GM18520 (cell line): ENCODE measurements at regions not wholly inside any gene's neighbourhood (a gene's known extent, or its start where the extent isn't known, plus 50 kb on each side); places are given as distances from the start of the nearest gene placed in this dataset.

Source experiments
- ATAC-seq: cut with Tn5 transposase; IDR thresholded peaks from one replicate; pipeline ENCODE4 v1.9.1; 2021; ENCODE audit not compliant: unreplicated experiment

DNA sequence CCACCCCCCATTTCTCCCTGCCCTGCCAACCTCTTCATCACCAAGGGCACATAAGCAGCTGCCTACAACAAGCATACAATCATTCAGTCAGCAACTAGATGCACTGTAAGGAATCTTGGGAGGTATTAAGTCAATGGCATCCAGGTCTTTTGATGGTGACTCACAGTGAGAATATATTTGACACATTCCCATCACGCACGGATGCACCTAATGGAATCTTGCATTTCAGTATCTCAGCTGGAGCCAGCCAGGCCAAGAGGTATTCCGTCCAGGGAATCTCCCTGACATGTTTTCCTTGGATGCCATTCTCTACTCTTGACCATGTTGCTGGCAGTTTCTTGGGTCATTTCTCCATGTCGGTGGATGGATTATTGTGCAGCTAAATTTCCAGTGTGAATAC is 73.9 kb upstream of the CAPRIN2 start:
- no peak for ATAC-seq

DNA sequence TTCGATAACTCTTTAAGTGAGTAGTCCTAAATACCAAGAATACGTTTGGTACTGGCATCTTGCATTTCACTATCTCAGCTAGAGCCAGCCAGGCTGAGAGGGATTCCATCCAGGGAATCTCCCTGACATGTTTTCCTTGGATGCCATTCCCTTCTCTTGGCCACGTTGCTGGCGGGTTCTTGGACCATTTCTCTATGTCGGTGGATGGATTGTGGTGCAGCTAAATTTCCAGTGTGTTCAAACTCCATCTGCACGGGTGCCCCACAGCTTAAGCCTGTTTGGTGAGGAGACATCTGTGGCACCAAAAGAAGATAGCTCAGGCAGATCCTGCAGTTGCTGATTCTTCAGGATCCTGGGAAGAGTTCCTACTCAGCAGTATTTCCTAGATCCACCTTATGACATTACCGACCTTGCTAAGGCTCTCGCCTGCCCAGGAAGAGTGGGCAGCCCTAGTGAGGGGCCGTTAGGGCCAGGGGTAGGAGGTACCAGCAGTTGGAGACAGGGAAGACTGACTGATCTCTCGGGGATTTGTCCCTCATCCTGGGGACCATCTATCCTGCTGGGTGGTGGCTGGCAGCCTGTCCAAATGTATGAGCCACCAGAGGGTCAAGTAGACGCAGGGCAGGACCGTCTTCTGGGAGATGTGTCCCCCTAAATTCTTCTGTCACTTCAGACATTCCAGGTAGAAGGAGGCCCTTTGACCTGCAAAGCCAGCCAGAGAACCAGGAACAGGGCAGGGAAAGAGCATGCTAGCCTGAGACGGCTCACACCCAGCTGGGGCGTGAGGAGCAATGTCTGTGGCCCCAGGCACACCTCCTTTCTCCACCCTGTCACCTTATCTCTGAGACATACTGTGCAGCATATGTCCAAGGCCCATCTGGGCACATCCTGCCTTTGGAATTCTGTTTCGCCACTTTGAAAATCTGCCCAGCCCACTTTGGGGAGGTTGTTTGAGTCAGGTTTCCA is 72.6 kb upstream of the CAPRIN2 start:
- no peak for ATAC-seq

DNA sequence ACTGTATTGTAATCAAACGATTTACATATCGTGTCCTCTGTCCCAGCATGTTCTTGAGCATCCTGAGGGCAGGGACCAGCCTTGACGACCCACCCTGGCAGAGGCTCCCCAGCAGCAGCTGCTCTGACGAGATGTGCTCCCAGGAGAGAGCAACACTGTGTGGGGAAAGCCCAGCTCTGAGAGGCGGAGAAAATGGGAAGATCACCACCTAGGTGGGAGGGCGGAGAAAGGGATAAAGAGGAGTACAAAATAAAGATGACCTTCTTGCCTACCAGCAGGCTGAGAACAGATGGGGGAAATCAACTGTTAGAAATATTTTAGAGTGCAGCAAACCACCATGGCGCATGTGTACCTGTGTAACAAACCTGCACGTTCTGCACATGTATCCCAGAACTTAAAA is 71.5 kb upstream of the CAPRIN2 start:
- ATAC-seq = no peak

DNA sequence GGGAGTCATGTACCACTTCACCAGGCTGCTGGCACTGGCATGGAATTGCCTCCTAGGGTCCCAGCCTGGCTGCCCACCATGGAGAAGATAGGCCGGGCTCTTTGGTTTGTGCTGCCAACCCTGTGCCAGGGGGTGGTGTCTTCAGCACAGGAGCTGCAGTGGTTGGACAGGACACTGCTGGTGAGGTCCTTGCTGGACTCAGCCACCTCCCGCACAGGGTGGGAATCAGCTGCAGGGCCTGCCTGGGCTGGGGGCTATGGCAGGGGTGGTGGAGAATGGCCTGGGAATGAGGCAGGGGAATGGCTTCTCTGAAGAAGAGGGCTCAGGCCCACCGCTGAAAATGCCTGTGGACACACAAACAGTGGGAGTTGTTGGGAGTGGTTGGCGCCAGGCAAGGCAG is 70.6 kb upstream of the CAPRIN2 start:
- ATAC-seq = no peak

DNA sequence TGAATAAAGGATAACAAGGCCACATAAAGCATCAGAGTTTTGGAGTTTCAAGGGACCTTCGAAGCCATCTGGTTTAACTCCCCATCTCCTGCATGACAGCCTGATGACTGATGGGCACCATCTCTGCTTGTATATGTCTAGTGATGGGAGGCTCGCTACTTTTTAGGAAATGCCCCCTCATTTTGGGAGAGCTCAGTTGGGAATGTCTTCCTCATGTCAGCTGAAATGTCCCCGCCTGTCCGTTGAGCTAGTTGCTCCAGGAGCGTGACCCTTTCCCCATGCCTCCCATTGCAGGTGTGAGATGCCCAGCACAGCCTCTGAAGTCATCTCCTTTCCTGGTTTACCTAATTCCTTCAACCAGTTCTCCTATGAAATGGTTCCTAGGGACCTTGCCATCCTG is 69.6 kb upstream of the CAPRIN2 start:
- no peak for ATAC-seq

DNA sequence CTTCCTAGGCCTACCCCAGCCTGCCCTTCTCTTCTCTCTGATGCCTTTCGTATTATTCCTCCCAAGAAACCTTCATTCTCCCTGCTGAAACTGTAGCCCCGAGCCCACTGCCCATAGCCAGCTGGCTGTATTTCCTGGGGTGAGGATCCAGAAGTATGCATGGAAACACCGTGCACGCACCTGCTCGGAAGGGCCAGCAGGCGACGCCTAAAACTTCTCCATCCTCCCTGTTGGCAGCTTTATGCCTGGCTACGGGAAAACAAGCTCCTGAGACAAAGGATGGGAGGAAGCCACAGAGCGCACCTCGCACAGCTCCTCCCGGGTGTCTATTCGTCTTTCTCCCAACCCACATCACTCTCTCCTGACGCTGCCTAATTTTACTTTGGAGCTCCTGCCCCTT is 69.0 kb upstream of the CAPRIN2 start:
- no peak for ATAC-seq

DNA sequence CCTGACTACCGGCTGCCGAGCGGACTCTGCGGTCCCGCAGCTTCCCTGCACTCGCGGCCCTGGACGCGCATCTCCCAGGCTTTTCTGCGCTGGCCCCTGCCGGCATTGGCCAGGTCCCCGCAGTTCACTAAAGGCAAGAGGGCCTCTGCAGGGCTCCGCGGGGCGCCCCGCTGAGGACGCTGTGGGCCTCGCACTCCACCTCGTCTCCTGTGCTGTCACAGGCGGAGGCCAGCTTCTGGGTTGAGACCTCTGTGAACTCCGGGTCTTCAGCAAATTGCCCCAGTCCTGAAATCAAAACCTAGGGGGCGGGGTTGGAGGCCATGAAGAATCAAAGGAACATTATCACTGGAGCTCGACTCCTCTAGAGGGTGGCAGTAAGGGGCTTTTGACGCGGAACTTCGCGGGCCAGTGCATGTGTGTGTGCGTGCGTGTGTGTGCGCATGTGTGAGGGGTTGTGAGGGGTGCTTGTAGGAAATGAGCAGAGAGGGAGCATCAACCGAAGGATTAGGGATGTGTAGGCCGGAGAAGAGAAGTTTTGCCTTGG is 68.5 kb upstream of the CAPRIN2 start:
- ATAC-seq = no peak

DNA sequence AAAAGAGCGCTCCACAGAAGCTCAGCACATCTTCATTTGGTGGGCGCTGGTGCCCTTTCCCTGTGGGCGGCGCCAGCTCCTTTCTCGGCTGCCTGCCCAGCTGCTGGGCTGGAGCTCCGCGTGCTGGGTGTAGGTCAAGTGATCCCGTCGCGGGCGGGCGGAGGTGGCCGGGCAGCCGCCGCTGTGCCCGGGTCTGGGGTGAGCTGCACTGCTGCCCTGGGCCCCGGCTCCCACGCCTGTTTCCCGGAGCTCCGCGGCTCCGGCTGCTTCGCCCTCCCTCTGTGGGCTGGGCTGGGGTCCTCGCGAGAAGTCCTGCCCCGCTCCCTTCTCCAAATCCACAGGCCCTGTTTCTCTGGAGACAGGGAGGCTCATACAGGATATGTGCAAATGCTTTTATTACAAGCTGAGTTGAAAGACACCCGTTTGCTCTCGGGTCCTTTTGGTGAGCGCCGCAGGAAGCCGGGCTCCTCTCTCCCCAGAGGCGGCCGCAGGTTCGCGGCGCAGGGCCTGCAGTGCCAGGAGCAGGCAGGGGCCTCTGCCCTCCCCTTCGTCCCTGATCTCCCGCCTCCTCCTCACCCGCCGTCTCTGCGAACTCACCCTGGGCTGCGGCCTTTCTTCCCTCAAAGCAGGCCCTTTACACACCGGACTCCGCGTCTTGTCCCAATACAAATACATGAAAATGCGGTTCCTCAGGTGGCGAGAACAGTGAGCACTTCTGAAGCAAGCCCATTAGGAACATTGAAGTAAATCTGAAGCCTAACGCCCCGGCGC is 67.8 kb upstream of the CAPRIN2 start:
- peak; percentile 46 for ATAC-seq

DNA sequence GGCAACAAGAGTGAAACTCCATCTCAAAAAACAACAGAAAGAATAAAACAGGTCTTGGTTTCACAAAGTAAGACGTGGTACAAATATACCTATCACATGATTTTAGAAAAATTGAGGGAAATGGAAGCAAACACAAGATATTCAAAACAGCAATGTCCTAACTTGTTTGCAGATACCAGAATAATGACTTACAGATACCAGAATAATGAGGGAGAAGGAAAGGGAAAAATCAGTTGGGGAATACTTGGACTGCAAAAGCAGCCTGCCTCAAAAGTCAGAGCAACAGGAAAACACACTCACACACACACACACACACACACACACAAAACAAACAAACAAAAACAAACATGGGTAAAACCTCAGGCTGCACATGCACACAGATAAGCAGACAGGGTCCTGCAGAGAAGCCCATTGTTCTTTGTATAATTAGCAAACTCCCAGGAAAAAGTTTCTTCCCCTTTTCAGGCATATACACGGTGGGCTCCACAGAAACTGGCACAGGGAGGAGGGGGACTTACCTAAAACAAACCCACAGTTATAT is 65.7 kb upstream of the CAPRIN2 start:
- no peak for ATAC-seq

DNA sequence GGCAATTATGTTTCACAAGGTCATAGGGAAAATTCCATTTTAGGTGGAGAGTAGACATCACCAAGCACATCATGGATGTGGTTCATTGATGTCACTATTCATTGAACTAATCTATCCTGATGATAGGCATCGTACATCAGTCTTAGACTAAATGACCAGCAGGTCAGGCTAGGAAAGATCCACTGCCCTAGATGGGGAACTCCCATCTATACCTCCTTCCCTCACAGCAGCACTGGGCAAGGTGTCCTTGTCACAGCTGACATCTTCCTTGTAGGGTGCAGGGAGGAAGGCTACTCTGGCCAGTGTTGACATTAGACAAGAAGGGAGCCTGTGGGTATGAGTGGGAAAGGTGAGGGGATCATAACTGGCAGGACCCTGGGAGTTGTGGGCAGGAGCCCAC is 63.8 kb upstream of the CAPRIN2 start:
- ATAC-seq = no peak

DNA sequence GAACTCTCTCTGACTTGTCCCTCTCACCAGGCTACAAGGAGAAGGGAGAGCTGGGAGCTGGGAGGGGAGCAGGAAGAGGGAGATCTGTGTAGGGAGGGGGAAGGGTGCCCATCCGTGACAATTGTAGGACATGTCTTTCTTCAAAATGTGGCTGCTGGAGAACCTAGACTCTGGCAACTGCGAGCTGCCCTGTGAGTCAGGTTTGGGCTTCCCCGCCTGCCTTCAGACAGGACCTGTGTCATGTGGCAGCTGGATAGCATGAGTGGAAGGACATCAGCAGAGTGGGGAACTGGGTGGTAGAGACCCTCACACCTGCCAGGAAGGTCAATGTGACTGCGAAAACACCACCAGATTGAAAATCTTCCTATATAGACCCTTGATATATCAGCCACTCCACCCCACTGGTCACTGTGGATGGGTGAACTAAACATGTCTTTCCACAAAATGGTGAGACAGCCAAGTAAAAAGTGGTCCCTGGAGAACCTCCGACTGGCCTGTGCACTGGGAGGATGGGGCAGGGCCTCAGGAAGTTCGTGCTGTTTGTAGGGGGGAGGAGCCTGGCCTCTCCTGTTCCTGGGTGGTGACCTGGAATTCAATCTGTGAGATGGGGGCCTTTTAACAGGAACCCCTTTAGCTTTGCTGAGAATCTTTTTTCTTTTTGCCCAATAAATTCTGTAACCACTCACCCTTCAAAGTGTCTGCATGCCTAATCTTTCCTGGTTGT is 62.2 kb upstream of the CAPRIN2 start:
- ATAC-seq = no peak

DNA sequence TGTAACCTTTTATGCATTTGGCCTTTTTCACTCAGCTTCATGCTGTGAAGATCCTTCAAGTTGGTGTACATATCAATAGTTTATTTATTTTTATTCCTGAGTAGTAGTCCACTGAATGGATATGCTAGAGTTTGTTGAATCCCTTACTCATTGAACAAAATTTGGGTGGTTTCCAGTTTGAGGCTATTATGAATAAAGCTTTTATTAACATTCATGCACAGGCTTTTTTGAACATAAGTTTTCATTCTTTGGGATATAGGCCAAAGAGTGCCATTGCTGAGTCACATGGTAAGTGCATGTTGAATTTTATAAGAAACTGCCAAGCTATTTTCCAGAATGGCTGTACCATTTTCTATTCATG is 59.5 kb upstream of the CAPRIN2 start:
- no peak for ATAC-seq

DNA sequence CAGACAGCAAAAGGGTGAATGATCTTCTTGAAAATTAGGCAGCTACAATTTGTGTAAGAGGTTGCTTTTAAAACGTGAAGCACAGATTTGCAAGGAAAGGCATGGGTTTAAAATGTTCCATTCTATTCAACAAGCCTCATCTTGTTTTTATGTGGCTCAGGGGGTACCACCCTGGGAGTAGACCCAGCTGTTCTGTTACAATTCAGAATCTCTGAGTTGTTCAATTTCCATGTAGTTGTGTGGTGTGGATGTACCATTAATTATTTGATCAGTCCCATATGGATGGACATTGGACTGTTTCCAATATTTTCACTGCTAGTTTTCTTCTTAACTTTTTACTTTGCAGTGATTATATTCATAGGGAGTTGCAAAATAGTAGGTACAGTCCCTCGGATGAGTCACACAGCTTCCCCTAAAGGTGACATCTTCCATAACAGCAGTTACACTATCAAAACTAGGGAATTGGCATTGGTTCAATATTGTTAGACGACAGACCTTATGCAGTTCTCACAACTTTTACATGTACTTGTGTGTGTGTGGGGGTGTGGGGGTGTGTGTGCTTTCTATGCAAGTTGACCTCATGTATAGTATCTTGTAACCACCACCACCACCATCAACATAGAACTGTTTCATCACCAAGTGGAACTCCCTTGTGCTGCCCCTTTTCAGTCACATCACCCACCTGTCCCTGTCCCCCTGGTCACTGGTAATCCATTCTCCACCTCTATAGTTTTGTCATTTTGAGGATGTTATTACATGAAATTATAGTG is 59.0 kb upstream of the CAPRIN2 start:
- no peak for ATAC-seq

DNA sequence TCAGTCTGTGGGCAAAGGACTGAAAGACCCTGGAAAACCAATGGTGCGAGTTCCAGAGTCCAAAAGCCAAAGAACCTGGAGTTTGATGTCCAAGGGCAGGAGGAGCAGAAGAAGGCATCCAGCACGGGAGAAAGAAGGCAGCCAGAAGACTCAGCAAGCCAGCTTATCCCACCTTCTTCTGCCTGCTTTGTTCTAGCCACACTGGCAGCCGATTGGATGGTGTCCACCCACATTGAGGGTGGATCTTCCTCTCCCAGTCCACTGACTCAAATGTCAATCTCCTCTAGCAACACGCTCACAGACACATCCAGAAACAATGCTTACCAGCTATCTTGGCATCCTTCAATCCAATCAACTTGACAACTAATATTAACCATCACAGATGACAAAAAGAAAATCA is 57.2 kb upstream of the CAPRIN2 start:
- ATAC-seq = no peak

DNA sequence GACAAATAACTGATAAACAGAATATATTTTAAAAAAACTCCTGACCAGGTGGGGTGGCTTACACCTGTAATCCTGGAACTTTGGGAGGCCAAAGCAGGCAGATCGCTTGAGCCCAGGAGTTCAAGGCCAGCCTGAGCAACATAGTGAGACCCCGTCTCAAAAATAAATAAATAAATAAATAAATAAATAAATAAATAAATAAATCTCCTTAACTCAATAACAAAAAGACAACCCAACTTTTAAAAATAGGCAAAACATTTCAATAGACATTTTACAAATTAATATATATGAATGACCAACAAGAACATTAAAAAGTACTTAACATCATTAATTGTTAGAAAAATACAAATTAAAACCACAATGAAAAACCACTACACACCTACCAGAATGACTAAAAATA is 56.2 kb upstream of the CAPRIN2 start:
- no peak for ATAC-seq

DNA sequence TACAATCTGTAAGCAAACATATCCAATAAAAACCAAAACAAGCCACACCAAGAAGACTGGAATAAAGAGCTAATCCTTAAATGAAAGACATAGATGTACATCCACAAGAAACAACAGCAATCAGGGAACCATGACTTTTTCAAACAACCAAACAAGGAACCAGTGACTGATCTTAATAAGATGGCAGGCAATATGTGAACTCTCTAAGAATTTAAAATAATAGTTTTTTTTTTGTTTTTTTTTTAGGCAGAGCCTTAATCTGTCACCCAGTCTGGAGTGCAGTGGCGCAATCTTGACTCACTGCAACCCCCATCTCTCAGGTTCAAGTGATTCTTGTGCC is 52.9 kb upstream of the CAPRIN2 start:
- no peak for ATAC-seq

DNA sequence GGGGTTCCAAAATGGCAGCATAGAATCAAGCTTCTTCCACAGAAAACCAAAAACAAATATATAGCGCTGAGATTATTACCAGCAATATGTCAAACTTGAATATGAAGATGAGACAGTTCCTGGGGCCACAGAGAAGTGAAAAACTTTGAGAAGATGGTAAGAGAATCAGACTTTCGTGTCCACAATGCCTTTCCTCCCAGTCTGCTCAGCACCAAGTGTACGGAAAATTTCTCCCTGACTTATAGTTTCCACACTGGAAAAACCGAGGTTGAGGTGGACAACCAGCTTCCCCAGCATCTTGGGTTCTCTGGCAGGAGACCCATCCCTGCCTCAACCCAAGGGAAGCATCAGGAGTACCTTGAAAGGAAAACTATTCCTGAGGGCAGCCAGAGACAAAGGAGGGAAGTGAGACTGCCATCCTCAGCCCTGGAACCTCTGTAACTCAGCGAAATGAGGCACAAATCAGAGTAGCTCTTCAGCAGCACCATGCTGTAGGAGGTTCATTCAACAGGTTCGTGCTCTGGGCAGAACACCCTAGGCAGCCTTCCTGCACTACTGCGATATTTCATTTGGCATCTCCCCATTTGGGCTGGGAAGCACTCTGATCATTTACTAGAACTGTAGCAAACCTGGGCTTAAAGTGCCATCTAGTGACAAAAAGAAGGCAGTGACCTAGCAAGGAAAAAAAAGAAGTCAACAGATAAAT is 52.4 kb upstream of the CAPRIN2 start:
- peak; percentile 60 for ATAC-seq

DNA sequence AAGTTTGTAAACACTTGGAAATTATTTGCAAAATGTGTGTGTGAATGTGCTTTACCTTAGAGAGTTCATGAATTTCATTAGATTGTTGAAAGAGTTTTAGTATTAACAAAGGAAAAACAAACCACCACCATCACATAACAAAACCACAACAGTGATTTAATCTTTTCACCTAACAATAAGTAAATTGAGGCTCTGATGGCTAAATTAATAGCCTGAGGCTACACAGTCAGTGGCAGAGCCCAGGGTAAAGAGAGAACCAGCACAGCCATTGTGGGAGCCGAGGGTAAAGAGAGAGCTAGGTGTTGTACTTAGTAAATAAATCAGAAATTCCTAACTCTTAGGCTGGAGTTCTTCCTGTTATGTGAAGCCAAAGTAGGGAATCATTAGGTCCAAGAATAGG is 51.2 kb upstream of the CAPRIN2 start:
- no peak for ATAC-seq
